Activated CD4-positive, CD25-positive, alpha-beta regulatory T cell treated with anti-CD3 and anti-CD28 coated beads, Interleukin-2, amount 50 U/mL, for 16 hours (primary cell): ENCODE measurements at regions not wholly inside any gene's neighbourhood (a gene's known extent, or its start where the extent isn't known, plus 50 kb on each side); places are given as distances from the start of the nearest gene placed in this dataset.

ENCODE experiments used
- DNase-seq: peaks from one replicate; pipeline ENCODE4 v3.0.0-alpha.2; 2020; ENCODE audit warnings: low read depth, low spot score

DNA sequence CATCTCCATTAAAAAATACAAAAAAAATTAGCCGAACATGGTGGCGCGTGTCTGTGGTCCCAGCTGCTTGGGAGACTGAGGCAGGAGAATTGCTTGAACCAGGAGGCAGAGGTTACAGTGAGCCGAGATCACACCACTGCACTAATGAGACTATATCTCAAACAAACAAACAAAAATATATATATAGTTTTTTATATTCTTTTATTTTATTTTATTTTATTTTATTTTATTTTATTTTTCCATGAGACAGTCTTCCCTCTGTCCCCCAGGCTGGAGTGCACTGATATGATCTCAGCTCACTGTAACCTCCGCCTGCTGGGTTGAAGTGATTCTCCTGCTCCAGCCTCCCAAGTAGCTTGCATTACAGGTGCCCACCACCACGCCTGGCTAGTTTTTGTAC, 79.5 kb downstream of the IRF2BPL start:
- DNase-seq = no peak

DNA sequence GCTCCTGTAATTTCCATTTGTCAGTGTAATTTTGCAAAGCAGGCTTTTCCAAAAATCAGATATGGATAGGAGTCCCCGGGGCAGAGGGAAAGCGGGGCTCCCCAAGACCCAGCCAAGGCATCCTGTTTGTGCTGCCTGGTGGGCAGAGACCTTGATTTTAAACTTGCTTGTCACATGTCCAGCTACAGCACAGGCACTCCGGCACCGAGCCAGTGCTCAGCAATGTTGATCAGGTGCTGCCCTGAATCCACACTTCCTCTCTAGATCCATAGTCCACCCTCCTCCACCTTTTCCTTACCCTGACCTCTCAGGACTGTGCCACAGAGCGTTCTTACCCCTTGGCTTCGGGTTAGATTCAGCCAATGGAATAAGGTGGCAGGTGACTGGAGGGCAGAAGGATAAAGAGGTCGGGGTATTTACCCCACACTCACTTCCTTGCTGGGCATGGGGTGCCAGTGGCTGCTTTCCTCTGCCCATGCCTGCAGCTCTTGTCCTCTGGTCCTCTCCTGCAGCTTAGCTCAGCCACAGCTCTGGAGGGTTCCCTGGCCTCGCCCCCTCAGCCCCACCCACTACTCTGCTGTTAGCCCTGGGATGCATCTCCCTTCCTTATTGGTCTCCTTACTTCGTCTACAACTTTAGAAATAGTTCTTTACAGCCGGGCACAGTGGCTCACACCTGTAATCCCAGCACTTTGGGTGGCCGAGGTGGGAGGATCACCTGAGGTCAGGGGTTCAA, 80.1 kb downstream of the IRF2BPL start:
- DNase-seq = no peak

GRCh38 chr14:76947838-76948184, 80.7 kb downstream of the IRF2BPL start:
- DNase-seq = no peak

DNA sequence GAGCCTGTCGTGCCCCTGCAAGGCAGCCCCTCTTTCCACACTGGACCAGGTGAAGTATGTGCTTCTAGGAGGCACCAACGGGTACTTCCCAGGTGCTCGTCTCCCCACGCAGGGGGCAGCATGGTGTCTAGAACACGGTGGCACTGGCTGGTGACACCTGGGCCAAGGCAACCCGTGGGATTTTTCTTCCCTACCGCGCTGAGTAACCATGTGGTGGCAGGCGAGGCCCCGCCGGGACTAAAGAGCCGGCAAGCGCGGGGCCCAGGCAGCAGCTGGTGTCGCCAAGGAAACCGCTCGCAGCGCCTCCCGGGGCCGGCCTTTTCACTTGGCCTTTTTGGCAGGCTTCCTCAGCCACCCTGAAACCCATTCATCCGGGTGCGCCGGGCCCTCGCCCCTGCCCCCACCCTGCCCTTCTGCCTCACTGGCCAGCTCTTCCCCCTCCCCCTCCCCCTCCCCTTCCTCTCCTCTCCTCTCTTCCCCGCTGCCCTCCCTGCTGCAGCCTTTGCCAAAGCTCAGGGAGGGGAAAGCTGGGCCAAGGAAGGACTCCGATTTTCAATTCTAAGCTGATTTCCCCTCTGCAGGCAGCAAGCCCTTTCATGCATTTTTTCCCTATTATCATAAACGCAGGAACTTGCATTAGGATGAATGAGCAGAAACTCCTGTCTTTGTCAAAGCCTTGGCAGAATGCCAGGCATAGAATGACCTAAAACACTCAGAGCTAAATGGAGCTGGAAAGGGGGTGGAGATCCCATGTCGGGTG, 81.2 kb downstream of the IRF2BPL start:
- DNase-seq = peak; percentile 38

DNA sequence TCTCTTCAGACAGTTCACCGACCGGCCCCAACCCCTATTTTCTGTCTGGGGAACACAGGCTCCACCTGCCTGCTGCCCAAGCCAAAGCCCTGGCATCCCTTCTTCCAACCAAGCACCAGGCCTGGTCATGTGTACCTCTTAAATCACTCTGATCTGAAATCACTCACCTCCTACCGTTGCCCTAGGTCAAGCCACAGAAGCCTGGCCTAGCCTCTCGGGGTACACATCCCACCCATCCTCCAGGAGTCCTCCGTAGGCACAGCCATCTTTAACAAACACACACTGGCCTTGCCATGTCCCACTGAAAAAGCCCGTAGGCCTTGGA, 81.8 kb downstream of the IRF2BPL start:
- no peak for DNase-seq

DNA sequence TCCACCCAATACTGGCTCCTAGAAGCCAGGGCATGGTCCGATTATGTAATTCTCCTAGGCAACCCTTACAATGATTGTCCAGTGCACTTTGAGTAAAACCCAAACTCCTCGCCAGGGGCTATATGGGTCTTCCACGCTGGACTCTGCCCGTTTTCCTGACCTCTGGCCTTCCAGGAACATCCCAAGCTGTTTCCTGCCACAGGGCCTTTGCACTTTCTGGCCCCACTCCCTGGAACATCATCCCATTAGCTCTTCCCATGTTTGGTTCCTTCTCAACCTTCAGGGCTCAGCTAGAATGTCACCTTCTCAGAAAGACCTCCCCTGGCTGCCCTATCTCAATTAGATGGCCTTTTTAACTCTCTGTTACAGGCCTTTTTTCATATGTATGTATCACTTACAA, 85.4 kb downstream of the IRF2BPL start:
- DNase-seq = no peak

GRCh38 chr14:76941946-76942805, 86.3 kb downstream of the IRF2BPL start:
- no peak for DNase-seq

DNA sequence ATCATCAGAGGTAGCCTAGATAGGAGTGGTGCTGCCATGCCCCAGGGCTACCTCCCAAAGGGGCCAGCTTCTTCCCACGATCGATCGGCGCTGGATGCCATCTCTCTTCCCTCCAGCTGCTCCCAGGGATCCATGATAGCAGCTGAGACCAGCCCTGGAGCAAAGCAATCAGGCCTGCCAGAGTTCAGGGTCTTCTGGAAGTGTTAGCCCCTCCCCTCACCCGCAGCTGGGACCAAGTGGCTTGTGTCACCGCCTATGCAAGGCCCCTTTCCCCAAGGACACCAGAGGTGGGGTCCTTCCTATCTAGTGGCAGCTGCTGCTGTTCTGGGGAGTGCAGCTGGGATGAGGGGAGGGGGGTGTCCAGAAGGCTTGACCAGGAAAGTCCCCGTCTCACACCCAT, 87.0 kb downstream of the IRF2BPL start:
- no peak for DNase-seq

DNA sequence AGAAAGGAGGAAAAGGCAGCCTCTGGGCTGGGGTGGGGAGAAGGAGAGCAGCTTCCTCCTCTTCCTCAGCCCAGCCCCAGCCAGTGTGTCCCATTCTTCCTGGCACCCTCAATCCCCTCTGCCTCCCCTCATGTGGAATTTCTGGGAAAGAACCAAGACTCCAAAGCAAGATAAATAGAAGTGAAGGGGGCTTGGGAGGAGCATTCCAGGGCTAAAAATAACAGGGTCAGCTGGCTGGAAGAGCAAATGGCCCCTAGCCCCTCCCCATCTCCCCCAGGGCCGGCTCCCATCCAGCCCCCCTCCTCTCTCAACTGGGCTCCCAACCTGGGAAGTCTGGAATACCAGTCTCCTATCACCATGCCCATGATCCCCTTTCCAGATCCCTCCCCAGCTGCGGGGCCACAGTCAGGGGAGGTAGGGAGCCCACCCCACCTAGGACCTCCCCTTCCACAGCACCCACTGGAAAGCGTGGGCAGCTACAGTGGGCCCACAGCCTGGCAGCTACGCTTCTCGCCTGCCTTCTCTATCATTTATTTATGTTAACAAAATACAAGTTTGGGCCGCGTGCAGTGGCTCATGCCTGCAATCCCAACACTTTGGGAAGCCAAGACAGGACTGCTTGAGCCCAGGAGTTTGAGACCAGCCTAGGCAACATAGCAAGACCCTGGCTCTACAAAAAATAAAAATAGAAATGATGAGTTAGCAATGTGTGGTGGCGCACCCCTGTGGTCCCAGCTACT, 88.3 kb downstream of the IRF2BPL start:
- DNase-seq = no peak

DNA sequence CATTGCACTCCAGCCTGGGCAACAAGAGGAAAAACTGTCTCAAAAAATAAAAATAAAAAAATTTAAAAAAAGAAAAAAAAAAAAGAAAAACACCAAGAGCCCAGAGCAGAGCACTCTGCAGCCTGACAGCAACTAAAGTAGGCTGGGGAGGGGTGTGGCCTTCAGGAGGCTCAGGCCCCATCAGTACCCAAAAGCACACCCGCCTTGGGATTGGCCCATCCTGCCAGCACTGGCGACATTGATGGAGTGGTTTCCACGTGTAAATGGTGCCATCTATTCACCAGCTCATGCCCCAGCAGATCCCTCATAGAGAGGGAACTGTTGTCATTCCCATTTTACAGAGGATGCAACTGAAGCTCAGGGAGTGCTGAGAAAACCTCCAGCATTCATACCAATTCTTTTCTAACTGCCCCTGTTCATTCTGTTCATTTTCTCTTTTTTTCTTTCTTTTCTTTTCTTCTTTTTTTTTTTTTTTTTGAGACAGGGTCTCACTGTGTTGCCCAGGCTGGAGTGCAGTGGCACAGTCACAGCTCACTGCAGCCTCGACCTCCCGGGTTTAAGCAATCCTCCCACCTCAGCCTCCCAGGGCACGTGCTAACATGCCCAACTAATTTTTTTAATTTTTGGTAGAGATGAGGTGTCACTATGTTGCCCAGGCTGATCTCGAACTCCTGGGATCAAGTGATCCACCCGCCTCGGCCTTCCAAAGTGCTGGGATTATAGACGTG, 89.3 kb downstream of the IRF2BPL start:
- DNase-seq = no peak

DNA sequence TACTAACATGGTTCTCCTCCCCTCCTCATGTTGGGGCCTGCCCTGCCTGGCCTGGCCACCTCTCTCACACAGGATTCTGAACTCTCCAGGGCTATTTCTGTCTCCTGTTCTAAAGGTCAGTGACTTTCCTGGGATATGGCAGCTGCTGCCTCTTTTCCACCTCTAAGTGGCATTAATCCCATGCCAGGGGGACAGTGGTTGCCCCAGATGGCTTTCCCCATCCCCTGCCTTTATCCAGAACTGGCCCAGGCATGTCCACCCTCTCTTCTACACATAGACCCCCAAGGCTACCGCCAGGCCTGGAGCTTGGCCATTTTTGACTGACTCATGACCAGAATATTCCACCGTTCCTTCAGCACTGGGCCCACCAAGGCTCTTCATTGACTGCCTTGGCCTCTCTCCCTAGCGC, 90.4 kb downstream of the IRF2BPL start:
- no peak for DNase-seq

DNA sequence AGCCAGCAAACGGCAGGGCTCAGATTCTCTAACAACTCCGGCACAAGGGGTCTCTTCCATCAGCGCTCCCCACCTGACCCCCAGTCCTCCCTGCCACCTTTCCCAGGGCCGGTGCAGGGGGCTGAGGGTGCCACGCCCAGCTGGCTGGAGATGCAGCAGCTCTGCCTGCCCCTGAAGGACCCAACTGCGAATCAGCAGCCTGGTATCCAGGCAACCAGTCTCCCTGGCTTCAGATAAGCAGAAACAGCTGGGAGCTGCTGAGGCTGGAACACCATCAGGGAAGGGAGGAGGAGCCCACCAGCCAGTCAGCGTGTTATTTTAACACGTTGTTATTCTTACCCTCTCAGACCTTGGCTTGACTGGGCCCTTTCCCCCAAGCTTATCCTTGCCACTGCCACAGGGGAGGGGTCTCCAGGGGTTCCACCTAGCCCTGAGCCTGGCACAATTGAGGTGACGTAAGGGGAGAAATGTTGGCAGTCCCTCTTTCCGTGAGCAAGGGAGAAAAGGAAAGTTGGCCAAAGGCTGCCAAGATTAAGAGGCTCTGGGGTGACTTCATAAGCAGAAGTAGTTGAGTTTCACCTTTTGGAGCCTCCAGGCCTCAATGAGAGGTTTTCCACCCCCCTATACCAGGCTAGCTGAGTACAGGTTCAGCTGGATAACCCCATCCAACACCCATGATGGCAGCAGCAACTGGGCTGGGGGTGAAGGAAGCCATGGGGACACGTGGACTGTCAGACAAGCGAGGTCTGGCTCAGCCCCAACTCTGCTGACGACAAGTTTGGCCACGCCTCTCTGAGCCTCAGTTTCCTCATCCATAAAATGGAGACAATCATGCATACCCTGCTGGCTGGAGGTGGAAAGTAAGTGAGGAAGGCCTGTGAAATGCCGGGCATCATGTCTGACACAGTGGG, 91.1 kb downstream of the IRF2BPL start:
- DNase-seq = no peak

DNA sequence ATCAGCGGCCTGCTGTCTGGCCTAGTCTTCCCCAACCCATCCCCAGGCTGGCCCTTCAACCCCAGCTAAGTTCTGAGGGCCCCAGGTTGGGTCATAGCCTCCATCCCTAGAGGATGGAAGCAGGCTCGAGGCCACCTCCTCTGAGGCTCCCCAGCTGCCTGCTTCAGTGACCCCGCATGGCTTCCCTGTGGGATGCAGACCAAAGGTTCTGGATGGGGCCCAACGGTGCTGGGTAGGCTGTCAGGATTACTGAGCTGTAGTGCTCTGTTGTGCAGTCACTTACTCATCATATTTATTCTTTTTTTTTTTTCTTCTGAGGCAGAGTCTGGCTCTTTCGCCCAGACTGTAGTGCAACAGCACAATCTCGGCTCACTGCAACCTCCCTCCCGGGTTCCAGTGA, 92.0 kb downstream of the IRF2BPL start:
- DNase-seq = no peak

DNA sequence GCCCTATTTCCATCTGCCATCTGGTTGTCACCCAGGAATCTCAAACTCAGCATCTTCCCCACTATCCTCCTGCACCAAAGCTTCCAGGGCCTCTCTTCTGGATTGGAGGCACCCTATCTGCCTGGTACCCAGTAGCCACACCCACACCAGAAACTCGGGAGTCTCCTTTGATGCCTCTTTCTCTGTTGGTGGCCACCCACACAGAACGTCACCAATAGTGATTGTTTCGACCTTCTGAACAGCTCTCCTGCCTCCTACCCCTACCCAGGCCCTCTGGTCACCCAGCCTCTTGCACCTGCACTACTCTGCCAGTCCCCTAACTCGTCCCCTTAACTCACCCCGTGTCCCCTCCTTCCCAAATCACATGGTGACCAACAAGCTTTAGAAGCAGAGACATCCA, 95.0 kb downstream of the IRF2BPL start:
- DNase-seq = no peak

DNA sequence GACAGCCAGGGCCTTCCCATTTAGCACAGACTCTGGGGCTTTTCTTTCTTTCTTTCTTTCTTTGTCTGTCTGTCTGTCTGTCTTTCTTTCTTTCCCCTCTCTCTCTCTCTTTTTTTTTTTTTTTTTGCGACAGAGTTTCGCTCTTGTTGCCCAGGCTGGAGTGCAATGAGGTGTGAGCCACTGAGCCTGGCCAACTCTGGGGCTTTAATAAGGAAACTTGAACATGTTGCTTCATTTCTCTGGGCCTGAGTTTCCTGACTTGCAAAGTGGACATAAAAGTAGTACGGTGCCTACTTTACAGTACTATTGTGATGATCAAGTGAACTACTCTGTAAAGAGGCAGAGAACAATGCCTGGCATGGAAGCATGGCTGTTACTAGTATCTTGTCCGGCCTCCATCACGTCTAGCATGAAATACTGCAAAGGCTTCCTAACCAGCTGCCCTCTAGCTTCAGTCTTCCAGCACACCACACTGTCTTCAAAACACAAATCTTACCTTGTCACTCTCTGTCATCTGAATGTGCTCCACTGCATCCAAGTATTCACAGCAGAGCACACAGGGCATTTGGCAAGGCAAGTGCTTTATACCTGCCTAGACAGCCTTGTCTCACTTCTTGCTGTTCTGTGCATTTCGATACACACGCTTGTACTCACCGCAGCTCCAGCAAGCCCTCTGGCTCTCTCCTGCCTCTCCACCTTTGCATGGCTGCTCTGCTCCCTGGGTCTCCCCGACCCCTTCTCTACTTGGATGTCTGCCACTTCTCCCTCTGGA, 96.7 kb downstream of the IRF2BPL start:
- no peak for DNase-seq

DNA sequence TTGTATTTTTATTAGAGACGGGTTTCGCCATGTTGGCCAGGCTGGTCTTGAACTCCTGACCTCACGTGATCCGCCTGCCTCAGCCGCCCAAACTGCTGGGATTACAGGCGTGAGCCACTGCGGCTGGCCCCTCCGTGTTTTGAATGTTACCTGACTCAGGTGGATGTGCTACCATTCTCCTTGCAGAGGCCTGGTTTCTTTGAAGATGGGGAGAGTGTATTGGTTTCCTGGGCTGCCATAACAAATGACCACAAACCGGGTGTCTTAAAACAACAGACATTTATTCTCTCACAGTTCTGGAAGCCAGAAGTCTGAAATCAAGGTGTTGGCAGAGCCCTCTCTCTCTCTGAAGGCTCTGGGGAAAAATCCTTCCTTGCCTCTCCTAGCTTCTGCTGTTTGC, 98.0 kb downstream of the IRF2BPL start:
- no peak for DNase-seq

- DNase-seq = peak; percentile 15
These were observed 98.6 kb downstream of the IRF2BPL start for GRCh38 chr14:76929927-76930326.

DNA sequence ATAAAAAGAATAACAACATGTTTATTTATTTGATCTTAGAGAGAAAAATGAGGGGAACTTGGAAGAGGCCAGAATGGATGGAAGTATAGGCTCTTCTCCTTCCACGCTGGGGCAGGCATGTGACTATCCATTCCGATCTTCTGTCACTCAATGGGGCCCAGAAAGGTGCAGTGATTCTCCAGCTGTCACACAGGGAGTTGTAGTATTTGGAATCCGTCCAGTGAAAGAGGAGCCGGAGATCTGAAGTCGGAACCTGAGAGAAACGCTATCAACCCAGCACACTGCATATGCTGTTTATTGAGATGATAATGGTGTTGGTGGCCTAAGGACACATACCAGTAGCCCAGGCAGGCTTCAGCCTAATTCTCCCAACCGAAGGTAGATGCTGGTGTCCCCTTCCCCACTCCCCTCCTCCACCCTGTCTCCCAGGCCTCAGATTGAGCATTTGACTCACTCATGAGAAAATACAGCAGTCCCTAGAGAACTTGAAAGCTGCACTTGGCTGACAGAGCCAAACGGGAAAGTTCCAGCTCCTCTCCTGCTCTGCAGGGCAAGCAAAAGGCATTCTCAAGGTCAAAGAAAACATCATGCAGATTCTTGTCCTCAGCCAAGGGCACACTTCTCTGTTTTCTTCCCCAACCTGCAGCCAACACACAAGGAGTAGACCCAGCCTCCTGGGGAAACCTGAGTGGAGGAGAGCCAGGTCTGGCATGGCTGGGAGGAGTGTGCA, 100.4 kb downstream of the IRF2BPL start:
- no peak for DNase-seq
